A549 (cell line): ENCODE measurements at regions not wholly inside any gene's neighbourhood (a gene's known extent, or its start where the extent isn't known, plus 50 kb on each side); places are given as distances from the start of the nearest gene placed in this dataset.

Experiments used
- ATAC-seq, 2 experiments: fragments of 200-7000 bp in 1 of 2; fragments of >200 bp in 1 of 2; cut with Nextera tagmentation in 1 of 2; cut with Tn5 transposase in 1 of 2; 3 replicates each; pipeline versions ENCODE4 v1.8.0 to v1.9.1; 2018 to 2020; ENCODE audit warnings: mild to moderate bottlenecking in 1 of 2, moderate library complexity in 1 of 2
- CTCF ChIA-PET: fragments of 300-600 bp; sonication (Branson Sonifier 250); formaldehyde crosslinking; extraction: SDS; loops from one replicate; lab custom pipeline; 2021; ENCODE audit warnings: antibody characterized with exemption, inconsistent platforms; lab: Yijun Ruan, JAX
- POLR2A ChIA-PET: fragments of 350-600 bp; formaldehyde crosslinking; extraction: SDS; loops from one replicate; lab custom pipeline; 2021; ENCODE audit warnings: antibody characterized with exemption, inconsistent platforms; lab: Yijun Ruan, JAX
- DNase-seq, 2 experiments: peaks; one replicate each; pipeline versions ENCODE4 v3.0.0 to v3.0.0-alpha.2; 2011 to 2016; ENCODE audit warnings: low read depth in 1 of 2, low spot score in 1 of 2
- FAIRE-seq: peaks from 2 replicates; lab custom pipeline; 2011; peaks lifted over from hg19 to GRCh38; lab: Jason Lieb, UNC
- H3K27ac ChIP-seq, 2 experiments: fragments of >200 bp; sonication (Bioruptor Twin); formaldehyde crosslinking; 3 replicates each; pipeline ENCODE4 v1.5.1; 2016 to 2017
- H3K4me1 ChIP-seq: fragments of >200 bp; sonication (Bioruptor Twin); formaldehyde crosslinking; 3 replicates; pipeline ENCODE4 v1.6.1; 2016
- H3K4me2 ChIP-seq: fragments of >200 bp; sonication (Bioruptor Twin); formaldehyde crosslinking; 3 replicates; pipeline ENCODE4 v1.6.1; 2016
- H3K4me3 ChIP-seq: fragments of >200 bp; sonication (Bioruptor Twin); formaldehyde crosslinking; 3 replicates; pipeline ENCODE4 v1.5.1; 2016
- H3K9me3 ChIP-seq: fragments of >200 bp; sonication (Bioruptor Twin); formaldehyde crosslinking; 3 replicates; pipeline ENCODE4 v1.6.1; 2016
- BHLHE40 ChIP-seq: IDR thresholded peaks from 2 replicates; pipeline ENCODE4 v1.6.1; 2012; ENCODE audit warnings: low read depth, low read length, inconsistent platforms
- CEBPB ChIP-seq, 2 experiments: fragments of >200 bp in 1 of 2; sonication (Bioruptor Twin) in 1 of 2; formaldehyde crosslinking in 1 of 2; IDR thresholded peaks; 2 replicates each; pipeline ENCODE4 v1.6.1; 2012 to 2016
- EHF ChIP-seq: fragments of 250-450 bp; sonication (Bioruptor Pico); IDR thresholded peaks from 2 replicates; pipeline ENCODE4 v1.5.0; 2020; ENCODE audit warnings: mild to moderate bottlenecking
- ESRRA ChIP-seq: fragments of 150-350 bp; IDR thresholded peaks from 2 replicates; pipeline ENCODE4 v1.6.1; 2014; ENCODE audit warnings: mild to moderate bottlenecking, low read length, borderline replicate concordance
- FOSL2 ChIP-seq, 2 experiments: fragments of 450-650 bp in 1 of 2; fragments of >200 bp in 1 of 2; sonication (Bioruptor Twin) in 1 of 2; formaldehyde crosslinking; IDR thresholded peaks; 2 replicates each; pipeline versions ENCODE4 v1.5.0 to v1.6.1; 2016 to 2020; ENCODE audit warnings: mild to moderate bottlenecking in 1 of 2, moderate library complexity in 1 of 2
- FOXS1 ChIP-seq: fragments of 250-450 bp; sonication (Bioruptor Pico); IDR thresholded peaks from 2 replicates; pipeline ENCODE4 v1.5.0; 2020; ENCODE audit warnings: mild to moderate bottlenecking, moderate library complexity
- HOXB5 ChIP-seq: fragments of 250-450 bp; sonication (Bioruptor Pico); IDR thresholded peaks from 2 replicates; pipeline ENCODE4 v1.5.0; 2020; ENCODE audit warnings: mild to moderate bottlenecking, moderate library complexity
- JUN ChIP-seq, 2 experiments: fragments of >200 bp; sonication (Bioruptor Twin); formaldehyde crosslinking; IDR thresholded peaks; 2 replicates in 1 of 2; 3 replicates in 1 of 2; pipeline ENCODE4 v1.6.1; 2016 to 2017
- POLR2A ChIP-seq: IDR thresholded peaks from 2 replicates; pipeline ENCODE4 v1.6.1; 2012; ENCODE audit warnings: mild to moderate bottlenecking, low read length
- POLR2AphosphoS2 ChIP-seq: conservative IDR thresholded peaks from 2 replicates; pipeline ENCODE4 v1.6.1; 2012; ENCODE audit warnings: low read length, improper control_type of control experiment, inconsistent platforms
- RAD21 ChIP-seq, 2 experiments: fragments of >200 bp in 1 of 2; sonication (Bioruptor Twin) in 1 of 2; formaldehyde crosslinking in 1 of 2; IDR thresholded peaks in 1 of 2; conservative IDR thresholded peaks in 1 of 2; 2 replicates in 1 of 2; 3 replicates in 1 of 2; pipeline ENCODE4 v1.6.1; 2012 to 2018; ENCODE audit warnings: inconsistent platforms in 1 of 2
- RARB ChIP-seq: fragments of 250-450 bp; sonication (Bioruptor Pico); IDR thresholded peaks from 2 replicates; pipeline ENCODE4 v1.8.0; 2021; ENCODE audit warnings: mild to moderate bottlenecking, moderate library complexity
- RCOR1 ChIP-seq: fragments of 150-350 bp; IDR thresholded peaks from 2 replicates; pipeline ENCODE4 v1.6.1; 2014; ENCODE audit warnings: antibody characterized with exemption, low read length, low read depth
- RFX5 ChIP-seq: fragments of 450-650 bp; IDR thresholded peaks from 2 replicates; pipeline ENCODE4 v1.7.1; 2014; ENCODE audit warnings: antibody characterized with exemption, mild to moderate bottlenecking, moderate library complexity
- RNF2 ChIP-seq: fragments of 200-600 bp; sonication (generic); IDR thresholded peaks from 2 replicates; pipeline ENCODE4 v1.6.1; 2016; ENCODE audit warnings: low read depth, mild to moderate bottlenecking, antibody characterized with exemption, moderate library complexity, borderline replicate concordance
- TP53 ChIP-seq: fragments of 250-450 bp; sonication (Bioruptor Pico); IDR thresholded peaks from 2 replicates; pipeline ENCODE4 v1.5.0; 2021; ENCODE audit warnings: mild to moderate bottlenecking, moderate library complexity
- ZC3H11A ChIP-seq: fragments of 450-650 bp; IDR thresholded peaks from 2 replicates; pipeline ENCODE4 v1.6.1; 2014; ENCODE audit warnings: antibody characterized with exemption, mild to moderate bottlenecking
- ZFP36 ChIP-seq: fragments of 450-650 bp; IDR thresholded peaks from 2 replicates; pipeline ENCODE4 v1.6.1; 2014; ENCODE audit warnings: borderline replicate concordance; ENCODE audit not compliant: partially characterized antibody
- ZNF302 ChIP-seq: fragments of 250-450 bp; sonication (Bioruptor Pico); IDR thresholded peaks from 2 replicates; pipeline ENCODE4 v1.9.0; 2021; ENCODE audit warnings: inconsistent platforms, mild to moderate bottlenecking, moderate library complexity
- ZSCAN20 ChIP-seq: fragments of 250-450 bp; sonication (Bioruptor Pico); IDR thresholded peaks from 2 replicates; pipeline ENCODE4 v1.8.0; 2022; ENCODE audit warnings: mild to moderate bottlenecking, moderate library complexity
- WGBS: methylation state at CpG from one replicate; pipeline ENCODE4 v1.1.6; 2017; ENCODE audit errors: missing lambda C conversion rate; 5-methylcytosine and 5-hydroxymethylcytosine counted together
- TF ChIP-seq, protein P1 (sequence below): fragments of >200 bp; sonication (Bioruptor Twin); formaldehyde crosslinking; IDR thresholded peaks from 3 replicates; pipeline ENCODE4 v1.5.1; 2016
- TF ChIP-seq, protein P2 (sequence below): fragments of 250-450 bp; sonication (Bioruptor Pico); IDR thresholded peaks from 2 replicates; pipeline ENCODE4 v1.5.0; 2020; ENCODE audit warnings: low read depth, mild to moderate bottlenecking, moderate library complexity
- TF ChIP-seq, protein P3 (sequence below): fragments of 200-600 bp; sonication (generic); IDR thresholded peaks from 2 replicates; pipeline ENCODE4 v1.6.1; 2016; ENCODE audit warnings: antibody characterized with exemption, mild to moderate bottlenecking, moderate library complexity

DNA sequence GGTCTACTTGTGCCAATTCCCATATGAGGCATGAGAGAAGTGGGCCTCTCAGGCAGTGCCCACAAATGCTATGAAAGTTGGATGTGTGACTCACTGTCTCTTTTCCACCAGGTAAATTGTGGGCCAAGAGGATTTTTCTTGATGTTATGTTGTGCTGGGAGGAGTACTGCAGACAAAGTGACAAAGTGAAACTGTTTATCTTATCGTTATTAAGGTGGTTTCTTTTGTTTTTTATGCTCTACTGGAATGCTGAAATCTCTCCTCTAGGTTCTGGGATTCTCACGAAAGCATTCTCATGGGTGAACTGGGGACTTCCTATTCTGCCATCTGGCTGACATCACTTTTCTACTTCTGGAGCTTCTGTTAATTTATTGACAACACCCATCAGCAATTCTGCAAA, 919.6 kb upstream of the EPHA6 start:
- H3K9me3 ChIP-seq = peaks cover 4% of the 10 kb centered on the region; the same call in 1 of the 3 replicates
- ChIA-PET POLR2A (no interaction called here), CTCF (no interaction called here)
- H3K4me1 ChIP-seq = no peaks in the 10 kb centered on the region
- DNase-seq (no peak), ATAC-seq (no peak), FAIRE-seq (no peak)
- H3K4me2 ChIP-seq = no peak overlapping the region
- no peak overlapping the region for H3K4me3 ChIP-seq
- H3K27ac ChIP-seq = no peak overlapping the region
- WGBS = 14% methylated on average over 2 of the region's 2 CpGs
- TF ChIP-seq, protein P1, sequence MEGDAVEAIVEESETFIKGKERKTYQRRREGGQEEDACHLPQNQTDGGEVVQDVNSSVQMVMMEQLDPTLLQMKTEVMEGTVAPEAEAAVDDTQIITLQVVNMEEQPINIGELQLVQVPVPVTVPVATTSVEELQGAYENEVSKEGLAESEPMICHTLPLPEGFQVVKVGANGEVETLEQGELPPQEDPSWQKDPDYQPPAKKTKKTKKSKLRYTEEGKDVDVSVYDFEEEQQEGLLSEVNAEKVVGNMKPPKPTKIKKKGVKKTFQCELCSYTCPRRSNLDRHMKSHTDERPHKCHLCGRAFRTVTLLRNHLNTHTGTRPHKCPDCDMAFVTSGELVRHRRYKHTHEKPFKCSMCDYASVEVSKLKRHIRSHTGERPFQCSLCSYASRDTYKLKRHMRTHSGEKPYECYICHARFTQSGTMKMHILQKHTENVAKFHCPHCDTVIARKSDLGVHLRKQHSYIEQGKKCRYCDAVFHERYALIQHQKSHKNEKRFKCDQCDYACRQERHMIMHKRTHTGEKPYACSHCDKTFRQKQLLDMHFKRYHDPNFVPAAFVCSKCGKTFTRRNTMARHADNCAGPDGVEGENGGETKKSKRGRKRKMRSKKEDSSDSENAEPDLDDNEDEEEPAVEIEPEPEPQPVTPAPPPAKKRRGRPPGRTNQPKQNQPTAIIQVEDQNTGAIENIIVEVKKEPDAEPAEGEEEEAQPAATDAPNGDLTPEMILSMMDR = no peak
- TF ChIP-seq POLR2A (no peak), RFX5 (no peak), ESRRA (no peak), BHLHE40 (no peak)

DNA sequence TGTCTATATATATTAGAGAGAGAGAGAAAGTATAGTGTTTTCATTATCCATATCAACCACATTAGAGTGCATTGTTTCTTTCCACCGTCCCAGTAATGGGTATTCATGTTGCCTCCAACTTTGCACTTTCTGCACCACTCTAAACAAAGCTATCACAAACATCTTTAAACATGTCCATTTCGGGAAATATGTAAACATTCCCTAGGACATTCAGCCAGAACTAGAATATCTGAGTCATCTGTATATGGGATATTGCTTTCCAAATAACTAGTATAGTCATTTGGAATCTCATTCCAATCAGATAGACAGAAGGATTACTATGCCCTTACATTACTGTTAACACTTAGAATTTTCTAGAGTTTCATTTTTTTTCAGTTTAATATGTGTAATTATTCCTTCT, 914.9 kb upstream of the EPHA6 start:
- Histone ChIP-seq H3K4me2 (no peak overlapping the region), H3K27ac (no peak overlapping the region), H3K4me3 (no peak overlapping the region), H3K9me3 (no peaks in the 10 kb centered on the region), H3K4me1 (no peaks in the 10 kb centered on the region)
- DNase-seq = no peak
- TF ChIP-seq BHLHE40 (no peak), ZNF302 (no peak), RCOR1 (no peak), ZFP36 (no peak), RFX5 (no peak), RARB (CRISPR knock-in tag) (no peak), EHF (CRISPR knock-in tag) (no peak), HOXB5 (no peak)
- no peak for FAIRE-seq
- no peak for ATAC-seq
- CTCF ChIA-PET = no interaction called here
- 14% methylated on average over 2 of the region's 2 CpGs for whole genome bisulfite sequencing
- POLR2A ChIA-PET = no interaction called here

DNA sequence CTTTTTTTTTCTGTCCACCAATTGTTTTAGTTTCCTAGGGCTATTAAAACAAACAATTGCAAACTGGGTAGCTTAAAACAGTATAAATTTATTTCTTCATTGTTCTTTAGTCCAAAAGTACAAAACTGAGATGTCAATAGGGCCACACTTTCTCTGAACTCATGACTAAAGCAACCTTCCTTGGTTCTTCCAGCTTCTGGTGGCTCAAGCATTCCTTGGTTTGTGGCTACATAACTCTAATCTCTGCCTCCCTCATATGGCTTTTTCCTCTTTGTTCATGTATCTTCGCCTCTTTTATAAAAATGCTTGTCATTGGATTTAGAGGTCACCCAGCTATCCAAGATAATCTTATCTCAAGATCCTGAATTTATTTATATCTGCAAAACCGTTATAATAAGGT, 914.5 kb upstream of the EPHA6 start:
- 26% methylated on average over 2 of the region's 2 CpGs for WGBS
- H3K4me3 ChIP-seq = no peak overlapping the region

DNA sequence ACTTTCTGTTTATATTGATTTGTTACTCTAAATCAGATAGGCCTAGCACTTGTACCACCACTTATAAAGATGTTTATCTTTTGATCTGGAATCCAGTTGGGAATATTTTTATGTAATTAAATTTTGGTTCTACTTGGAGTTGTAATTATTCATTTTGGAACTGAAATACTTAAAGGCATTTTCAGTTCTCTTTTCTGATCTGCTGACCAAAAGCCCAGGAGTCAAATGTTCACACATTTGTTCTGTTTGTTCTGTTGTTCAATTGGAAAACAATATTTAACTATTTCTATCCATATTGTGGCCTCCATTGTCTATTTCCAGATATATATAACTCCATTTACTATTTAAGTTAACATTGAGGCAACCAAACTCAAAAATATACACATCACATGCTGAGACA, 912.4 kb upstream of the EPHA6 start:
- Histone ChIP-seq H3K4me3 (no peak overlapping the region), H3K4me2 (no peak overlapping the region)
- TF ChIP-seq, protein P2, sequence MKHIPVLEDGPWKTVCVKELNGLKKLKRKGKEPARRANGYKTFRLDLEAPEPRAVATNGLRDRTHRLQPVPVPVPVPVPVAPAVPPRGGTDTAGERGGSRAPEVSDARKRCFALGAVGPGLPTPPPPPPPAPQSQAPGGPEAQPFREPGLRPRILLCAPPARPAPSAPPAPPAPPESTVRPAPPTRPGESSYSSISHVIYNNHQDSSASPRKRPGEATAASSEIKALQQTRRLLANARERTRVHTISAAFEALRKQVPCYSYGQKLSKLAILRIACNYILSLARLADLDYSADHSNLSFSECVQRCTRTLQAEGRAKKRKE (CRISPR knock-in tag) = no peak
- no peak for TF ChIP-seq ZNF302
- TF ChIP-seq FOXS1 = no peak
- TF ChIP-seq ESRRA = no peak
- TF ChIP-seq, protein P3, sequence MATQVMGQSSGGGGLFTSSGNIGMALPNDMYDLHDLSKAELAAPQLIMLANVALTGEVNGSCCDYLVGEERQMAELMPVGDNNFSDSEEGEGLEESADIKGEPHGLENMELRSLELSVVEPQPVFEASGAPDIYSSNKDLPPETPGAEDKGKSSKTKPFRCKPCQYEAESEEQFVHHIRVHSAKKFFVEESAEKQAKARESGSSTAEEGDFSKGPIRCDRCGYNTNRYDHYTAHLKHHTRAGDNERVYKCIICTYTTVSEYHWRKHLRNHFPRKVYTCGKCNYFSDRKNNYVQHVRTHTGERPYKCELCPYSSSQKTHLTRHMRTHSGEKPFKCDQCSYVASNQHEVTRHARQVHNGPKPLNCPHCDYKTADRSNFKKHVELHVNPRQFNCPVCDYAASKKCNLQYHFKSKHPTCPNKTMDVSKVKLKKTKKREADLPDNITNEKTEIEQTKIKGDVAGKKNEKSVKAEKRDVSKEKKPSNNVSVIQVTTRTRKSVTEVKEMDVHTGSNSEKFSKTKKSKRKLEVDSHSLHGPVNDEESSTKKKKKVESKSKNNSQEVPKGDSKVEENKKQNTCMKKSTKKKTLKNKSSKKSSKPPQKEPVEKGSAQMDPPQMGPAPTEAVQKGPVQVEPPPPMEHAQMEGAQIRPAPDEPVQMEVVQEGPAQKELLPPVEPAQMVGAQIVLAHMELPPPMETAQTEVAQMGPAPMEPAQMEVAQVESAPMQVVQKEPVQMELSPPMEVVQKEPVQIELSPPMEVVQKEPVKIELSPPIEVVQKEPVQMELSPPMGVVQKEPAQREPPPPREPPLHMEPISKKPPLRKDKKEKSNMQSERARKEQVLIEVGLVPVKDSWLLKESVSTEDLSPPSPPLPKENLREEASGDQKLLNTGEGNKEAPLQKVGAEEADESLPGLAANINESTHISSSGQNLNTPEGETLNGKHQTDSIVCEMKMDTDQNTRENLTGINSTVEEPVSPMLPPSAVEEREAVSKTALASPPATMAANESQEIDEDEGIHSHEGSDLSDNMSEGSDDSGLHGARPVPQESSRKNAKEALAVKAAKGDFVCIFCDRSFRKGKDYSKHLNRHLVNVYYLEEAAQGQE = no peak
- no peak for TF ChIP-seq POLR2AphosphoS2
- no peak for TF ChIP-seq RAD21 (conservative IDR thresholded peaks at IDR 0.05 in 1 of 2, IDR thresholded peaks at IDR 0.05 in 1 of 2)
- no peak for TF ChIP-seq FOSL2 (IDR thresholded peaks at IDR 0.05)
- no peak for TF ChIP-seq FOSL2 (CRISPR knock-in tag; IDR thresholded peaks at IDR 0.05)
- TF ChIP-seq TP53 (CRISPR knock-in tag) = no peak
- TF ChIP-seq RNF2 = no peak
- TF ChIP-seq ZSCAN20 (CRISPR knock-in tag) = no peak
- no peak for TF ChIP-seq ZC3H11A
- TF ChIP-seq, all 56 proteins: peak for 0
- Histone ChIP-seq H3K9me3 (no peaks in the 10 kb centered on the region), H3K27ac (no peak overlapping the region), H3K4me1 (no peaks in the 10 kb centered on the region)
- DNase-seq (no peak), FAIRE-seq (no peak), ATAC-seq (no peak)
- CTCF ChIA-PET = no interaction called here
- POLR2A ChIA-PET = no interaction called here

More for the DNA sequence above, 914.5 kb upstream of the EPHA6 start:
- Histone ChIP-seq H3K27ac (no peak overlapping the region), H3K4me1 (no peaks in the 10 kb centered on the region), H3K4me2 (no peak overlapping the region), H3K9me3 (no peaks in the 10 kb centered on the region)
- FAIRE-seq = no peak
- TF ChIP-seq CEBPB (IDR thresholded peaks at IDR 0.05) (no peak), JUN (IDR thresholded peaks at IDR 0.05) (no peak)
- no peak for ATAC-seq
- DNase-seq = no peak
- CTCF ChIA-PET = no interaction called here
- POLR2A ChIA-PET = no interaction called here
